ENCODE measurements at regions not wholly inside any gene's neighbourhood (a gene's known extent, or its start where the extent isn't known, plus 50 kb on each side); places are given as distances from the start of the nearest gene placed in this dataset.
A peak's percentile ranks its signal among the peaks of the same experiment; 100 is the strongest.

GRCh38 chr16:85205747-85206471 is 93.6 kb upstream of the CIBAR2 start:
- TF ChIP-seq POLR2A (IDR thresholded peaks at IDR 0.05) (no peak), POLR2AphosphoS5 (IDR thresholded peaks at IDR 0.05) (peak in 1 of 3 donors; percentile 18), CTCF (IDR thresholded peaks at IDR 0.05) (no peak), EP300 (IDR thresholded peaks at IDR 0.05) (no peak)
- Histone ChIP-seq H3K27me3 (peaks cover 0 to 7% (median 5%) of the 10 kb centered on the region in 3 donors), H3K4me1 (peaks cover 35 to 86% (median 67%) of the 10 kb centered on the region in 4 donors), H3K36me3 (no peaks in the 10 kb centered on the region), H3K9me3 (no peaks in the 10 kb centered on the region), H3K4me3 (no peak overlapping the region), H3K27ac (peak overlapping the region in 3 of 5 donors; percentile 44 to 68 (median 65))
- 33 to 46% (median 36%) methylated on average over 22 to 23 of the region's 23 CpGs for WGBS, 5 donors
- DNase-seq = peak in 1 of 2 donors; percentile 69
- intact Hi-C loops (cut with DNase I; ENCODE audit: low total_unique reads) = no loop called here

- H3K4me1 ChIP-seq = peaks cover 35 to 89% (median 67%) of the 10 kb centered on the region in 4 donors
- TF ChIP-seq EP300 (IDR thresholded peaks at IDR 0.05) = peak; percentile 43
- no peak for TF ChIP-seq CTCF (IDR thresholded peaks at IDR 0.05)
- TF ChIP-seq POLR2A (IDR thresholded peaks at IDR 0.05) = no peak
- TF ChIP-seq POLR2AphosphoS5 (IDR thresholded peaks at IDR 0.05) = peak; percentile 30 to 64 (median 51)
- 14 to 28% (median 23%) methylated on average over 14 to 31 of the region's 31 CpGs for WGBS, 5 donors
- peaks cover 0 to 7% (median 5%) of the 10 kb centered on the region in 3 donors for H3K27me3 ChIP-seq
- H3K9me3 ChIP-seq = no peaks in the 10 kb centered on the region
- H3K4me3 ChIP-seq = peak overlapping the region in 1 of 4 donors; percentile 11
- H3K27ac ChIP-seq = peak overlapping the region in 3 of 5 donors; percentile 44 to 68 (median 65)
- no peaks in the 10 kb centered on the region for H3K36me3 ChIP-seq
- DNase-seq = peak; percentile 45 to 89
- intact Hi-C loops (cut with DNase I; ENCODE audit: low total_unique reads) = no loop called here
Observed at GRCh38 chr16:85206472-85207356, 94.4 kb upstream of the CIBAR2 start.

GRCh38 chr16:85207357-85207921 is 95.2 kb upstream of the CIBAR2 start:
- intact Hi-C loops (cut with DNase I; ENCODE audit: low total_unique reads) = no loop called here
- Histone ChIP-seq H3K27me3 (peaks cover 0 to 7% (median 5%) of the 10 kb centered on the region in 3 donors), H3K9me3 (no peaks in the 10 kb centered on the region), H3K4me3 (no peak overlapping the region), H3K27ac (peak overlapping the region in 3 of 5 donors; percentile 44 to 68 (median 65)), H3K4me1 (peaks cover 29 to 85% (median 63%) of the 10 kb centered on the region in 4 donors), H3K36me3 (no peaks in the 10 kb centered on the region)
- TF ChIP-seq POLR2A (IDR thresholded peaks at IDR 0.05) (no peak), POLR2AphosphoS5 (IDR thresholded peaks at IDR 0.05) (no peak), CTCF (IDR thresholded peaks at IDR 0.05) (no peak), EP300 (IDR thresholded peaks at IDR 0.05) (no peak)
- no peak for DNase-seq
- WGBS, 5 donors = 74 to 83% (median 79%) methylated on average over 13 to 24 of the region's 24 CpGs

GRCh38 chr16:85208181-85208580 is 95.9 kb upstream of the CIBAR2 start:
- H3K9me3 ChIP-seq = no peaks in the 10 kb centered on the region
- DNase-seq = no peak
- H3K4me1 ChIP-seq = peaks cover 24 to 85% (median 59%) of the 10 kb centered on the region in 4 donors
- H3K36me3 ChIP-seq = no peaks in the 10 kb centered on the region
- H3K27ac ChIP-seq = peak overlapping the region in 1 of 5 donors; percentile 65
- no peak overlapping the region for H3K4me3 ChIP-seq
- no peak for TF ChIP-seq POLR2A (IDR thresholded peaks at IDR 0.05)
- TF ChIP-seq POLR2AphosphoS5 (IDR thresholded peaks at IDR 0.05) = no peak
- TF ChIP-seq EP300 (IDR thresholded peaks at IDR 0.05) = no peak
- TF ChIP-seq CTCF (IDR thresholded peaks at IDR 0.05) = no peak
- intact Hi-C loops (cut with DNase I; ENCODE audit: low total_unique reads) = no loop called here
- peaks cover 0 to 7% (median 5%) of the 10 kb centered on the region in 3 donors for H3K27me3 ChIP-seq
- 93 to 97% (median 94%) methylated on average over 16 to 17 of the region's 17 CpGs for WGBS, 5 donors
